Stomach (tissue), 8 donors: ENCODE measurements at regions not wholly inside any gene's neighbourhood (a gene's known extent, or its start where the extent isn't known, plus 50 kb on each side); places are given as distances from the start of the nearest gene placed in this dataset.
"Not testable (repeated sequence)": the region's sequence is repeated elsewhere in the genome, so short reads cannot be mapped to it uniquely, and the experiment has no call there.

ENCODE experiments used
- DNase-seq, 2 donors: peaks; one replicate each; pipeline versions ENCODE4 v3.0.0 to v3.0.0-alpha.2; 2013 to 2019
- H3K27ac ChIP-seq, 5 donors: fragments of 200-600 bp in 4 of 5; sonication (generic) in 4 of 5; one replicate each; pipeline ENCODE4 v1.5.1; 2013 to 2019; ENCODE audit warnings: mild to moderate bottlenecking in 1 of 5, moderate library complexity in 1 of 5
- H3K27me3 ChIP-seq, 3 donors: fragments of 200-600 bp; sonication (generic); one replicate each; pipeline ENCODE4 v1.5.1; 2017 to 2019; ENCODE audit warnings: mixed run types in 1 of 3
- H3K36me3 ChIP-seq, 4 donors: fragments of 200-600 bp; sonication (generic); 1 replicate in 3 of 4; 2 replicates in 1 of 4; pipeline ENCODE4 v1.5.1; 2016 to 2019
- H3K4me1 ChIP-seq, 4 donors: fragments of 200-600 bp; sonication (generic); one replicate each; pipeline ENCODE4 v1.5.1; 2016 to 2019
- H3K4me3 ChIP-seq, 4 donors: fragments of 200-600 bp; sonication (generic) in 3 of 4; one replicate each; pipeline ENCODE4 v1.5.1; 2016 to 2019; ENCODE audit warnings: mild to moderate bottlenecking in 1 of 4
- H3K9me3 ChIP-seq, 4 donors: fragments of 200-600 bp; sonication (generic); one replicate each; pipeline ENCODE4 v1.5.1; 2016 to 2019
- CTCF ChIP-seq, 7 experiments: fragments of 450-650 bp in 4 of 7; fragments of 200-600 bp in 3 of 7; sonication (generic) in 3 of 7; IDR thresholded peaks; one replicate each; pipeline ENCODE4 v1.5.1; 2016 to 2019; ENCODE audit warnings: antibody characterized with exemption in 7 of 7, control low read depth in 2 of 7, mild to moderate bottlenecking in 1 of 7
- EP300 ChIP-seq: sonication (generic); formaldehyde crosslinking; IDR thresholded peaks from one replicate; pipeline ENCODE4 v1.6.1; 2017; ENCODE audit warnings: antibody characterized with exemption
- POLR2A ChIP-seq, 4 donors: fragments of 450-650 bp; IDR thresholded peaks; one replicate each; pipeline ENCODE4 v1.6.1; 2016; ENCODE audit warnings: antibody characterized with exemption in 4 of 4, control low read depth in 2 of 4, mild to moderate bottlenecking in 1 of 4, moderate library complexity in 1 of 4
- POLR2AphosphoS5 ChIP-seq, 3 donors: sonication (generic); formaldehyde crosslinking; IDR thresholded peaks; one replicate each; pipeline ENCODE4 v1.6.1; 2016; ENCODE audit warnings: antibody characterized with exemption in 3 of 3
- WGBS, 5 donors: extraction: QIAGEN DNeasy Blood & Tissue Kit in 3 of 5; methylation state at CpG; one replicate each; pipeline versions ENCODE4 v1.1.5 to v1.1.7; 2013 to 2018; 5-methylcytosine and 5-hydroxymethylcytosine counted together
- intact Hi-C: fragments of 100-400 bp; cut with DNase I; formaldehyde crosslinking; loops from one replicate; pipeline ENCODE4 v1.15.1; 2023; ENCODE audit warnings: low total_unique reads
- donor health status: healthy with polysubstance abuse.
- donor health status: Bipolar disorder and iron deficiency.
- donor health status: healthy.

- TF ChIP-seq POLR2AphosphoS5 (IDR thresholded peaks at IDR 0.05) (no peak), POLR2A (IDR thresholded peaks at IDR 0.05) (no peak)
- H3K27me3 ChIP-seq: peaks cover 0 to 7% (median 0%) of the 10 kb centered on the region in 3 donors
- 43 to 60% (median 54%) methylated on average over 8 of the region's 8 CpGs for WGBS, 5 donors
- intact Hi-C loops: no loop called here
- H3K36me3 ChIP-seq: no peaks in the 10 kb centered on the region
- no peak for DNase-seq
- no peak overlapping the region for H3K27ac ChIP-seq
- H3K4me3 ChIP-seq: no peak overlapping the region
- no peaks in the 10 kb centered on the region for H3K9me3 ChIP-seq
- no peaks in the 10 kb centered on the region for H3K4me1 ChIP-seq
These were observed 119.2 kb upstream of the ABCC4 start for GRCh38 chr13:95420501-95420900.

DNA sequence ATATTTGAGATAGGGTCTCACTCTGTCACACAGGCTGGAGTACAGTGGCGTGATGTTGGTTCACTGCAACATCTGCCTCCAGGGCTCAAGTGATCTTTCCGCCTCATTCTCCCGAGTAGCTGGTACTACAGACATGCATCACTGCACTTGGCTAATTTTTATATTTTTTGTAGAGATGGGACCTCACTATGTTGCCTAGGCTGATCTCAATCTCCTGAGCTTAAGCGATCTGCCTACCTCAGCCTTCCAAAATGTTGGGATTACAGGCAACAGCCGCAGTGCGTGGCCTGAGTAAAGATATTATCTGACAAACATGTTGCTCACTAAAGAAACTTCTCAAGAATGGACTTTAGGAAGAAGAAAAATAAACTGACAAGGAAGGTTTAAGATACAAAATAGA lies 125.4 kb upstream of the ABCC4 start:
- H3K9me3 ChIP-seq: no peaks in the 10 kb centered on the region
- no peaks in the 10 kb centered on the region for H3K36me3 ChIP-seq
- H3K4me1 ChIP-seq: no peaks in the 10 kb centered on the region
- no peaks in the 10 kb centered on the region for H3K27me3 ChIP-seq
- TF ChIP-seq CTCF (IDR thresholded peaks at IDR 0.05) (no peak), POLR2AphosphoS5 (IDR thresholded peaks at IDR 0.05) (no peak), EP300 (no peak), POLR2A (IDR thresholded peaks at IDR 0.05) (no peak)
- no peak overlapping the region for H3K27ac ChIP-seq
- WGBS, 5 donors: 90 to 95% (median 95%) methylated on average over 6 of the region's 6 CpGs
- no peak overlapping the region for H3K4me3 ChIP-seq
- no peak for DNase-seq
- intact Hi-C loops: no loop called here

- H3K36me3 ChIP-seq, H3K4me3 ChIP-seq, intact Hi-C loops, H3K4me1 ChIP-seq, H3K27ac ChIP-seq, H3K27me3 ChIP-seq, H3K9me3 ChIP-seq: not testable (repeated sequence)
- peak in 1 of 2 donors; percentile 9 for DNase-seq
- 36 to 52% (median 42%) methylated on average over 4 to 6 of the region's 6 CpGs for WGBS, 5 donors
These were observed 122.0 kb upstream of the CLDN10 start for GRCh38 chr13:95430525-95430924.

DNA sequence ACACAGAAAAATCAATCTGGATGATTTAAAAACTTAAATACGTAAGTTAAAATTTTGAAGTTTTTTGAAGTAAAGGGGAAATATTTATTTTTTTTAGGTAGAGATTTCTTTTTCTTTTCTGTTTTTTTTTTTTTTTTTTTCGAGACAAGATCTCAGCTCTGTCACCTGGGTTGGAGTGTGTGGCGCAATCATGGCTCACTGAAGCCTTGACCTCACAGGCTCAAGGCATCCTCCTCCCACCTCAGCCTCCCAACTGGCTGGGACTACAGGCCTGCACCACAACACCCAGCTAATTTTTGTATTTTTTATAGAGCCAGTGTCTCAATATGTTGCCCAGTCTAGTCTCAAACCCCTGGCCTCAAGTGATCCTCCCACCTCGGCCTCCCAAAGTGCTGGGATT lies 120.4 kb upstream of the CLDN10 start:
- TF ChIP-seq POLR2AphosphoS5 (IDR thresholded peaks at IDR 0.05): no peak
- TF ChIP-seq EP300: no peak
- TF ChIP-seq CTCF (IDR thresholded peaks at IDR 0.05): no peak
- no peak for TF ChIP-seq POLR2A (IDR thresholded peaks at IDR 0.05)
- H3K27me3 ChIP-seq: no peaks in the 10 kb centered on the region
- H3K4me1 ChIP-seq: no peaks in the 10 kb centered on the region
- H3K36me3 ChIP-seq: no peaks in the 10 kb centered on the region
- DNase-seq: no peak
- 87 to 96% (median 91%) methylated on average over 4 of the region's 4 CpGs for WGBS, 5 donors
- intact Hi-C loops: no loop called here
- H3K27ac ChIP-seq: no peak overlapping the region
- no peaks in the 10 kb centered on the region for H3K9me3 ChIP-seq
- no peak overlapping the region for H3K4me3 ChIP-seq

DNA sequence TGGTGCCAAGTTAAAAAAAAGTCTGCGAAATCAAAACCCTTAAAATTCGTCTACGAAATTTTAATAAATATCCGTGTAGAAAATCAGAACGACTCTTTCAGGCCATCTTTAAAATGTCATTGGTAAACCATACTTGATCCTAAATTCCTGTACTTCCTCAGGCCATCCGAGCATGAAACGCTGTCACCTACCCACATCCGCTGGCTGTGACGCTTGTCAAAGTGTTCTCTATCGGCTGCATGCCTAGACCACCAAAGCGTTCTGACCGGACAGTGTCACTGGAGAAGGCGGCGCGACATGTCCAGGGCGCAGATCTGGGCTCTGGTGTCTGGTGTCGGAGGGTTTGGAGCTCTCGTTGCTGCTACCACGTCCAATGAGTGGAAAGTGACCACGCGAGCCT lies 119.0 kb upstream of the CLDN10 start:
- DNase-seq: no peak
- intact Hi-C loops: no loop called here
- 89 to 95% (median 94%) methylated on average over 21 of the region's 21 CpGs for WGBS, 5 donors
- Histone ChIP-seq H3K4me3 (no peak overlapping the region), H3K27me3 (no peaks in the 10 kb centered on the region), H3K4me1 (no peaks in the 10 kb centered on the region), H3K27ac (no peak overlapping the region), H3K36me3 (no peaks in the 10 kb centered on the region), H3K9me3 (no peaks in the 10 kb centered on the region)
- no peak for TF ChIP-seq CTCF (IDR thresholded peaks at IDR 0.05)
- no peak for TF ChIP-seq POLR2A (IDR thresholded peaks at IDR 0.05)
- no peak for TF ChIP-seq POLR2AphosphoS5 (IDR thresholded peaks at IDR 0.05)
- no peak for TF ChIP-seq EP300

DNA sequence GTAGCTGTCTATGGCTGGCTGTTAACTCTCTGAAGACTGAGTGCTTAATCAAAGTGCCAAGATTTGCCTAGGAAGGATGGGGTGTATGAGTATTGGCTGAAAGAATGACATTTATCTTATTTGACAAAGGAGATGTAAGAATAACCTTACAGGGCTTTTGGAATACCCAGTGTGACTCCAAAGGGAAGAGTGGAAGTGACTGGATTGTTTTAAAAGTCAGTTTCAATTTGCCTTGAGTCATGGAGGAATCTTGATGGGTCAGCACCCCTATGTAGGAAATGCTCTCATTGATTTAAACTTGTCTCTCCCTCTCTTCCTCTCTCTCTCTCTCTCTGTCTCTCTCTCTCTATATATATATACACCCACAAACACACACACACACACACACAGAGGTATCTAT lies 118.4 kb upstream of the CLDN10 start:
- no peak overlapping the region for H3K4me3 ChIP-seq
- H3K36me3 ChIP-seq: no peaks in the 10 kb centered on the region

More for the DNA sequence above, 118.4 kb upstream of the CLDN10 start:
- Histone ChIP-seq H3K27me3 (no peaks in the 10 kb centered on the region), H3K4me1 (no peaks in the 10 kb centered on the region), H3K27ac (no peak overlapping the region), H3K9me3 (no peaks in the 10 kb centered on the region)
- TF ChIP-seq POLR2AphosphoS5 (IDR thresholded peaks at IDR 0.05) (no peak), POLR2A (IDR thresholded peaks at IDR 0.05) (no peak), CTCF (IDR thresholded peaks at IDR 0.05) (no peak), EP300 (no peak)
- intact Hi-C loops: no loop called here
- DNase-seq: no peak
